GM12878 (cell line): ENCODE measurements at regions not wholly inside any gene's neighbourhood (a gene's known extent, or its start where the extent isn't known, plus 50 kb on each side); places are given as distances from the start of the nearest gene placed in this dataset.

Source experiments
- ATAC-seq: fragments of 200-7000 bp; cut with Tn5 transposase; 3 replicates; pipeline ENCODE4 v1.9.1; 2020; ENCODE audit warnings: mild to moderate bottlenecking, moderate library complexity
- BruUV-seq: library from RNA; stranded (reverse); fragments of 400-500 nt; replicated peaks from 2 replicates; lab custom pipeline; 2021; lab: Mats Ljungman, UMichigan
- CTCF ChIA-PET: fragments of 300-600 bp; sonication (Branson Sonifier 250); formaldehyde crosslinking; extraction: SDS; loops from one replicate; lab custom pipeline; 2021; ENCODE audit warnings: inconsistent platforms; lab: Yijun Ruan, JAX
- POLR2A ChIA-PET: fragments of 350-600 bp; formaldehyde crosslinking; extraction: SDS; loops from one replicate; lab custom pipeline; 2021; ENCODE audit warnings: inconsistent platforms; lab: Charles Lee
- RAD21 ChIA-PET: fragments of 300-600 bp; sonication (Branson Sonifier 250); formaldehyde crosslinking; loops from one replicate; lab custom pipeline; 2023; ENCODE audit warnings: antibody characterized with exemption; ENCODE audit not compliant: unreplicated experiment; lab: Charles Lee
- SMC1A ChIA-PET: fragments of 300-600 bp; sonication (Branson Sonifier 250); formaldehyde crosslinking; loops from one replicate; lab custom pipeline; 2023; ENCODE audit not compliant: unreplicated experiment, uncharacterized antibody; lab: Charles Lee
- DNase-seq: peaks from one replicate; pipeline ENCODE4 v3.0.0-alpha.2; 2011; ENCODE audit warnings: low read depth, low spot score
- FAIRE-seq: peaks from 3 replicates; lab custom pipeline; 2011; peaks lifted over from hg19 to GRCh38; lab: Jason Lieb, UNC
- H2AFZ ChIP-seq: 2 replicates; pipeline ENCODE4 v1.6.0; 2011; ENCODE audit warnings: low read depth, low read length, control low read depth; ENCODE audit not compliant: control insufficient read depth
- H3K27ac ChIP-seq: 2 replicates; pipeline ENCODE4 v1.5.1; 2011; ENCODE audit warnings: control low read depth; ENCODE audit not compliant: control insufficient read depth, insufficient read depth
- H3K27me3 ChIP-seq, 2 experiments: replicated peaks in 1 of 2; 2 replicates each; pipeline versions ENCODE4 v1.6.0 to v1.6.1; 2011; ENCODE audit warnings: low read length in 1 of 2; ENCODE audit not compliant: control insufficient read depth in 2 of 2, insufficient read depth in 2 of 2
- H3K36me3 ChIP-seq, 2 experiments: 2 replicates each; pipeline ENCODE4 v1.5.1; 2011; ENCODE audit warnings: low read length in 1 of 2; ENCODE audit not compliant: control insufficient read depth in 2 of 2, insufficient read depth in 2 of 2
- H3K4me1 ChIP-seq: 2 replicates; pipeline ENCODE4 v1.6.1; 2011; ENCODE audit warnings: mild to moderate bottlenecking, low read length, moderate library complexity, mixed read lengths; ENCODE audit not compliant: control insufficient read depth, insufficient read depth
- H3K4me2 ChIP-seq: 2 replicates; pipeline ENCODE4 v1.6.0; 2011; ENCODE audit warnings: control low read depth; ENCODE audit not compliant: control insufficient read depth, insufficient read depth
- H3K4me3 ChIP-seq: fragments of 200-600 bp; sonication (generic); 2 replicates; pipeline ENCODE4 v1.5.1; 2016
- H3K79me2 ChIP-seq: 2 replicates; pipeline ENCODE4 v1.6.0; 2011; ENCODE audit warnings: low read length; ENCODE audit not compliant: control insufficient read depth, insufficient read depth
- H3K9ac ChIP-seq: 2 replicates; pipeline ENCODE4 v1.8.0; 2011; ENCODE audit warnings: low read length, control low read depth, mixed read lengths; ENCODE audit not compliant: control insufficient read depth, insufficient read depth
- H3K9me3 ChIP-seq: replicated peaks from 3 replicates; pipeline ENCODE4 v1.5.1; 2011; ENCODE audit warnings: mild to moderate bottlenecking, low read length; ENCODE audit not compliant: control insufficient read depth, insufficient read depth
- H4K20me1 ChIP-seq: 2 replicates; pipeline ENCODE4 v1.6.0; 2011; ENCODE audit not compliant: control insufficient read depth, insufficient read depth
- CBX3 ChIP-seq: fragments of 200-600 bp; sonication (generic); IDR thresholded peaks from 2 replicates; pipeline ENCODE4 v1.6.1; 2016; ENCODE audit warnings: low read depth, borderline replicate concordance
- KLF5 ChIP-seq: fragments of 450-650 bp; IDR thresholded peaks from 2 replicates; pipeline ENCODE4 v1.6.1; 2014; ENCODE audit warnings: mild to moderate bottlenecking; ENCODE audit not compliant: partially characterized antibody
- RB1 ChIP-seq: fragments of 450-650 bp; formaldehyde crosslinking; IDR thresholded peaks from 2 replicates; pipeline ENCODE4 v1.6.1; 2017; ENCODE audit warnings: mild to moderate bottlenecking, borderline replicate concordance
- SIX5 ChIP-seq: IDR thresholded peaks from 2 replicates; pipeline ENCODE4 v1.6.1; 2011; ENCODE audit warnings: mild to moderate bottlenecking, low read depth, low read length, moderate library complexity; ENCODE audit not compliant: severe bottlenecking
- TAF1 ChIP-seq: IDR thresholded peaks from 2 replicates; pipeline ENCODE4 v1.6.1; 2011; ENCODE audit warnings: mild to moderate bottlenecking, low read depth, low read length, borderline replicate concordance
- TCF3 ChIP-seq: IDR thresholded peaks from 2 replicates; pipeline ENCODE4 v1.6.1; 2012; ENCODE audit warnings: low read depth, mild to moderate bottlenecking, low read length, borderline replicate concordance; ENCODE audit not compliant: insufficient read depth
- ZNF622 ChIP-seq: fragments of 450-650 bp; IDR thresholded peaks from 2 replicates; pipeline ENCODE4 v1.6.1; 2017; ENCODE audit warnings: mild to moderate bottlenecking, inconsistent platforms
- ZSCAN29 ChIP-seq: fragments of 450-650 bp; IDR thresholded peaks from 2 replicates; pipeline ENCODE4 v1.6.1; 2017; ENCODE audit warnings: mild to moderate bottlenecking, moderate library complexity
- WGBS: methylation state at CpG from one replicate; pipeline ENCODE4 v1.1.6; 2016; ENCODE audit warnings: low lambda C conversion rate; ENCODE audit not compliant: insufficient replicate concordance, insufficient coverage; ENCODE audit errors: missing lambda C conversion rate; 5-methylcytosine and 5-hydroxymethylcytosine counted together
- in situ Hi-C: fragments of 300-500 bp; cut with MboI; formaldehyde crosslinking; loops from 9 replicates; pipeline ENCODE4 v1.14.3; 2018; ENCODE audit warnings: mixed read lengths
- intact Hi-C: fragments of 100-400 bp; cut with micrococcal nuclease; formaldehyde crosslinking; loops from one replicate; pipeline ENCODE4 v1.14.2; 2022; ENCODE audit not compliant: unreplicated experiment
- TF ChIP-seq, protein P1 (sequence below): fragments of 450-650 bp; conservative IDR thresholded peaks from 2 replicates; pipeline ENCODE4 v1.6.1; 2017; ENCODE audit warnings: mild to moderate bottlenecking, moderate library complexity
- TF ChIP-seq, protein P2 (sequence below): IDR thresholded peaks from 2 replicates; pipeline ENCODE4 v1.6.1; 2012; ENCODE audit warnings: low read depth, low read length, improper control_type of control experiment
- TF ChIP-seq, protein P3 (sequence below): fragments of 450-650 bp; IDR thresholded peaks from 2 replicates; pipeline ENCODE4 v1.6.1; 2017; ENCODE audit warnings: mild to moderate bottlenecking, moderate library complexity
- TF ChIP-seq, protein P4 (sequence below): fragments of 450-650 bp; IDR thresholded peaks from 2 replicates; pipeline ENCODE4 v1.6.1; 2017; ENCODE audit warnings: mild to moderate bottlenecking
- TF ChIP-seq, protein P5 (sequence below): fragments of 450-650 bp; IDR thresholded peaks from 2 replicates; pipeline ENCODE4 v1.6.1; 2016; ENCODE audit warnings: mild to moderate bottlenecking

DNA sequence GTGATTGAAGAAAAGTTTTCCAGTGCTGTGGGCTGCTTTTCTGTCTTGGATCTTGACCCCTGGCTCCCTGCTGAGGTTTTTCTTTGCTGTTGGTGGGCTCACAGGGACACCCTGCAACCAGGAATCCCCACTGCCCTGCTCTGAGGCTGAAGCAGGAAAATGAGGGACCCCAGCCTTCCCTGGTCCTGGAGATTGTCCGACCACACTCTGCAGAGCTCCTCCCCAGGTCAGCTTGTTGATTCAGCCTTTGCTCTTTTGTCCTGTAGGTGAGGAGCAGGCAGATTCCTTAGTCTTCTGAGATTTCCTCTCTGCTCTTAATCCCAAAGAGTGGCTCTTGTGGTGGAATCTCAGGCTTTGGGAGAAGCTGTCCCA is 194.5 kb downstream of the RPLP1 start:
- H3K4me1 ChIP-seq = no peaks in the 10 kb centered on the region; the same call in 1 of the 2 replicates
- POLR2A ChIA-PET = no interaction called here
- no TSS peak for BruUV-seq
- no peak overlapping the region for H3K9ac ChIP-seq
- intact Hi-C loops (no loop called here), in situ Hi-C loops (no loop called here)
- CTCF ChIA-PET = no interaction called here
- no peak overlapping the region for H3K4me3 ChIP-seq
- H4K20me1 ChIP-seq = no peaks in the 10 kb centered on the region
- DNase-seq (no peak), FAIRE-seq (no peak), ATAC-seq (no peak)
- H3K36me3 ChIP-seq = no peaks in the 10 kb centered on the region
- no peak overlapping the region for H3K4me2 ChIP-seq
- no peak overlapping the region for H3K27ac ChIP-seq
- TF ChIP-seq, protein P1, sequence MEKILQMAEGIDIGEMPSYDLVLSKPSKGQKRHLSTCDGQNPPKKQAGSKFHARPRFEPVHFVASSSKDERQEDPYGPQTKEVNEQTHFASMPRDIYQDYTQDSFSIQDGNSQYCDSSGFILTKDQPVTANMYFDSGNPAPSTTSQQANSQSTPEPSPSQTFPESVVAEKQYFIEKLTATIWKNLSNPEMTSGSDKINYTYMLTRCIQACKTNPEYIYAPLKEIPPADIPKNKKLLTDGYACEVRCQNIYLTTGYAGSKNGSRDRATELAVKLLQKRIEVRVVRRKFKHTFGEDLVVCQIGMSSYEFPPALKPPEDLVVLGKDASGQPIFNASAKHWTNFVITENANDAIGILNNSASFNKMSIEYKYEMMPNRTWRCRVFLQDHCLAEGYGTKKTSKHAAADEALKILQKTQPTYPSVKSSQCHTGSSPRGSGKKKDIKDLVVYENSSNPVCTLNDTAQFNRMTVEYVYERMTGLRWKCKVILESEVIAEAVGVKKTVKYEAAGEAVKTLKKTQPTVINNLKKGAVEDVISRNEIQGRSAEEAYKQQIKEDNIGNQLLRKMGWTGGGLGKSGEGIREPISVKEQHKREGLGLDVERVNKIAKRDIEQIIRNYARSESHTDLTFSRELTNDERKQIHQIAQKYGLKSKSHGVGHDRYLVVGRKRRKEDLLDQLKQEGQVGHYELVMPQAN = no peak
- TF ChIP-seq ZSCAN29 (no peak), CBX3 (no peak), ZNF622 (no peak), KLF5 (no peak), SIX5 (no peak), TAF1 (no peak), RB1 (no peak), TCF3 (no peak)
- TF ChIP-seq, protein P2, sequence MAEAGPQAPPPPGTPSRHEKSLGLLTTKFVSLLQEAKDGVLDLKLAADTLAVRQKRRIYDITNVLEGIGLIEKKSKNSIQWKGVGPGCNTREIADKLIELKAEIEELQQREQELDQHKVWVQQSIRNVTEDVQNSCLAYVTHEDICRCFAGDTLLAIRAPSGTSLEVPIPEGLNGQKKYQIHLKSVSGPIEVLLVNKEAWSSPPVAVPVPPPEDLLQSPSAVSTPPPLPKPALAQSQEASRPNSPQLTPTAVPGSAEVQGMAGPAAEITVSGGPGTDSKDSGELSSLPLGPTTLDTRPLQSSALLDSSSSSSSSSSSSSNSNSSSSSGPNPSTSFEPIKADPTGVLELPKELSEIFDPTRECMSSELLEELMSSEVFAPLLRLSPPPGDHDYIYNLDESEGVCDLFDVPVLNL = no peak
- TF ChIP-seq, protein P3, sequence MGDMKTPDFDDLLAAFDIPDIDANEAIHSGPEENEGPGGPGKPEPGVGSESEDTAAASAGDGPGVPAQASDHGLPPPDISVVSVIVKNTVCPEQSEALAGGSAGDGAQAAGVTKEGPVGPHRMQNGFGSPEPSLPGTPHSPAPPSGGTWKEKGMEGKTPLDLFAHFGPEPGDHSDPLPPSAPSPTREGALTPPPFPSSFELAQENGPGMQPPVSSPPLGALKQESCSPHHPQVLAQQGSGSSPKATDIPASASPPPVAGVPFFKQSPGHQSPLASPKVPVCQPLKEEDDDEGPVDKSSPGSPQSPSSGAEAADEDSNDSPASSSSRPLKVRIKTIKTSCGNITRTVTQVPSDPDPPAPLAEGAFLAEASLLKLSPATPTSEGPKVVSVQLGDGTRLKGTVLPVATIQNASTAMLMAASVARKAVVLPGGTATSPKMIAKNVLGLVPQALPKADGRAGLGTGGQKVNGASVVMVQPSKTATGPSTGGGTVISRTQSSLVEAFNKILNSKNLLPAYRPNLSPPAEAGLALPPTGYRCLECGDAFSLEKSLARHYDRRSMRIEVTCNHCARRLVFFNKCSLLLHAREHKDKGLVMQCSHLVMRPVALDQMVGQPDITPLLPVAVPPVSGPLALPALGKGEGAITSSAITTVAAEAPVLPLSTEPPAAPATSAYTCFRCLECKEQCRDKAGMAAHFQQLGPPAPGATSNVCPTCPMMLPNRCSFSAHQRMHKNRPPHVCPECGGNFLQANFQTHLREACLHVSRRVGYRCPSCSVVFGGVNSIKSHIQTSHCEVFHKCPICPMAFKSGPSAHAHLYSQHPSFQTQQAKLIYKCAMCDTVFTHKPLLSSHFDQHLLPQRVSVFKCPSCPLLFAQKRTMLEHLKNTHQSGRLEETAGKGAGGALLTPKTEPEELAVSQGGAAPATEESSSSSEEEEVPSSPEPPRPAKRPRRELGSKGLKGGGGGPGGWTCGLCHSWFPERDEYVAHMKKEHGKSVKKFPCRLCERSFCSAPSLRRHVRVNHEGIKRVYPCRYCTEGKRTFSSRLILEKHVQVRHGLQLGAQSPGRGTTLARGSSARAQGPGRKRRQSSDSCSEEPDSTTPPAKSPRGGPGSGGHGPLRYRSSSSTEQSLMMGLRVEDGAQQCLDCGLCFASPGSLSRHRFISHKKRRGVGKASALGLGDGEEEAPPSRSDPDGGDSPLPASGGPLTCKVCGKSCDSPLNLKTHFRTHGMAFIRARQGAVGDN = no peak
- TF ChIP-seq, protein P4, sequence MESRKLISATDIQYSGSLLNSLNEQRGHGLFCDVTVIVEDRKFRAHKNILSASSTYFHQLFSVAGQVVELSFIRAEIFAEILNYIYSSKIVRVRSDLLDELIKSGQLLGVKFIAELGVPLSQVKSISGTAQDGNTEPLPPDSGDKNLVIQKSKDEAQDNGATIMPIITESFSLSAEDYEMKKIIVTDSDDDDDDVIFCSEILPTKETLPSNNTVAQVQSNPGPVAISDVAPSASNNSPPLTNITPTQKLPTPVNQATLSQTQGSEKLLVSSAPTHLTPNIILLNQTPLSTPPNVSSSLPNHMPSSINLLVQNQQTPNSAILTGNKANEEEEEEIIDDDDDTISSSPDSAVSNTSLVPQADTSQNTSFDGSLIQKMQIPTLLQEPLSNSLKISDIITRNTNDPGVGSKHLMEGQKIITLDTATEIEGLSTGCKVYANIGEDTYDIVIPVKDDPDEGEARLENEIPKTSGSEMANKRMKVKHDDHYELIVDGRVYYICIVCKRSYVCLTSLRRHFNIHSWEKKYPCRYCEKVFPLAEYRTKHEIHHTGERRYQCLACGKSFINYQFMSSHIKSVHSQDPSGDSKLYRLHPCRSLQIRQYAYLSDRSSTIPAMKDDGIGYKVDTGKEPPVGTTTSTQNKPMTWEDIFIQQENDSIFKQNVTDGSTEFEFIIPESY = no peak
- TF ChIP-seq, protein P5, sequence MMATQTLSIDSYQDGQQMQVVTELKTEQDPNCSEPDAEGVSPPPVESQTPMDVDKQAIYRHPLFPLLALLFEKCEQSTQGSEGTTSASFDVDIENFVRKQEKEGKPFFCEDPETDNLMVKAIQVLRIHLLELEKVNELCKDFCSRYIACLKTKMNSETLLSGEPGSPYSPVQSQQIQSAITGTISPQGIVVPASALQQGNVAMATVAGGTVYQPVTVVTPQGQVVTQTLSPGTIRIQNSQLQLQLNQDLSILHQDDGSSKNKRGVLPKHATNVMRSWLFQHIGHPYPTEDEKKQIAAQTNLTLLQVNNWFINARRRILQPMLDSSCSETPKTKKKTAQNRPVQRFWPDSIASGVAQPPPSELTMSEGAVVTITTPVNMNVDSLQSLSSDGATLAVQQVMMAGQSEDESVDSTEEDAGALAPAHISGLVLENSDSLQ = no peak
- SMC1A ChIA-PET = no interaction called here
- H3K27me3 ChIP-seq = peaks cover 0 to 7% of the 10 kb centered on the region in 2 experiments; a peak in 3 of 4 replicates
- no peaks in the 10 kb centered on the region for H3K79me2 ChIP-seq
- WGBS = 0% methylated on average over 1 of the region's 1 CpG
- H2AFZ ChIP-seq = no peak overlapping the region
- RAD21 ChIA-PET = no interaction called here
- no peaks in the 10 kb centered on the region for H3K9me3 ChIP-seq
